Liver (tissue), 8 donors: ENCODE measurements at regions not wholly inside any gene's neighbourhood (a gene's known extent, or its start where the extent isn't known, plus 50 kb on each side); places are given as distances from the start of the nearest gene placed in this dataset.

ENCODE experiments used
- DNase-seq: peaks from one replicate; pipeline ENCODE4 v3.0.0-alpha.2; 2017; ENCODE audit warnings: low spot score
- H3K27ac ChIP-seq, 2 donors: one replicate each; pipeline ENCODE4 v1.7.0; 2013; ENCODE audit warnings: inconsistent platforms in 2 of 2, low read length in 2 of 2, control low read depth in 1 of 2, low read depth in 1 of 2, mild to moderate bottlenecking in 1 of 2
- H3K27me3 ChIP-seq, 4 donors: one replicate each; pipeline versions ENCODE4 v1.6.1 to v1.7.0; 2013; ENCODE audit warnings: low read length in 3 of 4, inconsistent platforms in 1 of 4, mild to moderate bottlenecking in 1 of 4, moderate library complexity in 1 of 4; ENCODE audit not compliant: control insufficient read depth in 4 of 4, insufficient read depth in 4 of 4
- H3K36me3 ChIP-seq, 4 donors: one replicate each; pipeline versions ENCODE4 v1.6.1 to v1.7.0; 2013; ENCODE audit warnings: low read length in 3 of 4, mild to moderate bottlenecking in 3 of 4, low read depth in 1 of 4, moderate library complexity in 1 of 4; ENCODE audit not compliant: control insufficient read depth in 4 of 4, insufficient read depth in 3 of 4
- H3K4me1 ChIP-seq, 4 donors: one replicate each; pipeline versions ENCODE4 v1.6.1 to v1.7.0; 2013; ENCODE audit warnings: low read length in 3 of 4, mild to moderate bottlenecking in 3 of 4, moderate library complexity in 1 of 4; ENCODE audit not compliant: control insufficient read depth in 4 of 4, insufficient read depth in 4 of 4
- H3K4me3 ChIP-seq, 3 donors: one replicate each; pipeline versions ENCODE4 v1.6.1 to v1.7.0; 2013; ENCODE audit warnings: low read length in 3 of 3, control low read depth in 1 of 3, low read depth in 1 of 3, mild to moderate bottlenecking in 1 of 3
- H3K9ac ChIP-seq, 2 donors: one replicate each; pipeline ENCODE4 v1.7.0; 2013; ENCODE audit warnings: low read length in 2 of 2, mild to moderate bottlenecking in 2 of 2, moderate library complexity in 2 of 2, control low read depth in 1 of 2, low read depth in 1 of 2
- H3K9me3 ChIP-seq, 4 donors: one replicate each; pipeline versions ENCODE4 v1.6.1 to v1.7.0; 2013; ENCODE audit warnings: low read length in 3 of 4; ENCODE audit not compliant: control insufficient read depth in 4 of 4
- FOXA1 ChIP-seq: IDR thresholded peaks from 2 replicates; pipeline ENCODE4 v1.6.1; 2016; ENCODE audit warnings: antibody characterized with exemption
- FOXA2 ChIP-seq: IDR thresholded peaks from 2 replicates; pipeline ENCODE4 v1.6.1; 2016; ENCODE audit warnings: antibody characterized with exemption
- GABPA ChIP-seq, 2 donors: IDR thresholded peaks in 1 of 2; conservative IDR thresholded peaks in 1 of 2; 2 replicates each; pipeline ENCODE4 v1.6.1; 2016; ENCODE audit warnings: antibody characterized with exemption in 2 of 2, mild to moderate bottlenecking in 1 of 2, moderate library complexity in 1 of 2
- HNF4A ChIP-seq, 2 donors: conservative IDR thresholded peaks; 2 replicates each; pipeline ENCODE4 v1.6.1; 2016; ENCODE audit warnings: antibody characterized with exemption in 2 of 2, mild to moderate bottlenecking in 2 of 2
- HNF4G ChIP-seq: IDR thresholded peaks from 2 replicates; pipeline ENCODE4 v1.6.1; 2016; ENCODE audit warnings: antibody characterized with exemption
- JUND ChIP-seq, 2 donors: IDR thresholded peaks; 2 replicates each; pipeline ENCODE4 v1.6.1; 2016; ENCODE audit warnings: antibody characterized with exemption in 2 of 2
- NR2F2 ChIP-seq: IDR thresholded peaks from 2 replicates; pipeline ENCODE4 v1.6.1; 2016; ENCODE audit warnings: antibody characterized with exemption
- RAD21 ChIP-seq, 2 donors: IDR thresholded peaks; 2 replicates each; pipeline ENCODE4 v1.6.1; 2016; ENCODE audit warnings: antibody characterized with exemption in 2 of 2, mild to moderate bottlenecking in 2 of 2
- REST ChIP-seq: IDR thresholded peaks from 2 replicates; pipeline ENCODE4 v1.6.1; 2016; ENCODE audit warnings: antibody characterized with exemption, mild to moderate bottlenecking
- RXRA ChIP-seq, 2 donors: IDR thresholded peaks; 2 replicates each; pipeline ENCODE4 v1.6.1; 2017 to 2018; ENCODE audit warnings: antibody characterized with exemption in 2 of 2, mild to moderate bottlenecking in 1 of 2
- SP1 ChIP-seq: IDR thresholded peaks from 2 replicates; pipeline ENCODE4 v1.6.1; 2018; ENCODE audit warnings: antibody characterized with exemption, mild to moderate bottlenecking
- TAF1 ChIP-seq: conservative IDR thresholded peaks from 2 replicates; pipeline ENCODE4 v1.6.1; 2016; ENCODE audit warnings: antibody characterized with exemption, mild to moderate bottlenecking
- YY1 ChIP-seq: IDR thresholded peaks from 2 replicates; pipeline ENCODE4 v1.6.1; 2016; ENCODE audit warnings: antibody characterized with exemption, mild to moderate bottlenecking
- WGBS: extraction: QIAGEN DNeasy Blood & Tissue Kit; methylation state at CpG from one replicate; pipeline ENCODE4 v1.1.7; 2013; 5-methylcytosine and 5-hydroxymethylcytosine counted together
- TF ChIP-seq, protein P1 (sequence below): IDR thresholded peaks from 2 replicates; pipeline ENCODE4 v1.6.1; 2016; ENCODE audit warnings: antibody characterized with exemption
- TF ChIP-seq, protein P2 (sequence below): fragments of 150-350 bp; IDR thresholded peaks from 2 replicates; pipeline ENCODE4 v1.5.1; 2017; ENCODE audit warnings: improper control_type of control experiment, low read depth, low read length; ENCODE audit not compliant: missing input control
- TF ChIP-seq, protein P3 (sequence below): IDR thresholded peaks from 2 replicates; pipeline ENCODE4 v1.6.1; 2016; ENCODE audit warnings: antibody characterized with exemption
- TF ChIP-seq, protein P4 (sequence below): IDR thresholded peaks from 2 replicates; pipeline ENCODE4 v1.6.1; 2016; ENCODE audit warnings: antibody characterized with exemption
- donor health status: healthy.
- donor health status: healthy.
- donor health status: healthy.
- donor health status: healthy.
- donor health status: healthy.

- TF ChIP-seq REST: no peak
- TF ChIP-seq FOXA2: no peak
- TF ChIP-seq, protein P1, sequence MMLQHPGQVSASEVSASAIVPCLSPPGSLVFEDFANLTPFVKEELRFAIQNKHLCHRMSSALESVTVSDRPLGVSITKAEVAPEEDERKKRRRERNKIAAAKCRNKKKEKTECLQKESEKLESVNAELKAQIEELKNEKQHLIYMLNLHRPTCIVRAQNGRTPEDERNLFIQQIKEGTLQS: no peak
- TF ChIP-seq FOXA1: no peak
These were observed 245.1 kb upstream of the APCDD1 start (continued) for GRCh38 chr18:10209302-10209701.

GRCh38 chr18:10210057-10210633, 244.3 kb upstream of the APCDD1 start:
- H3K36me3 ChIP-seq: no peaks in the 10 kb centered on the region
- DNase-seq: no peak
- H3K27me3 ChIP-seq: no peaks in the 10 kb centered on the region
- no peak for TF ChIP-seq YY1
- TF ChIP-seq JUND (IDR thresholded peaks at IDR 0.05): no peak
- no peak for TF ChIP-seq FOXA1
- TF ChIP-seq, protein P2, sequence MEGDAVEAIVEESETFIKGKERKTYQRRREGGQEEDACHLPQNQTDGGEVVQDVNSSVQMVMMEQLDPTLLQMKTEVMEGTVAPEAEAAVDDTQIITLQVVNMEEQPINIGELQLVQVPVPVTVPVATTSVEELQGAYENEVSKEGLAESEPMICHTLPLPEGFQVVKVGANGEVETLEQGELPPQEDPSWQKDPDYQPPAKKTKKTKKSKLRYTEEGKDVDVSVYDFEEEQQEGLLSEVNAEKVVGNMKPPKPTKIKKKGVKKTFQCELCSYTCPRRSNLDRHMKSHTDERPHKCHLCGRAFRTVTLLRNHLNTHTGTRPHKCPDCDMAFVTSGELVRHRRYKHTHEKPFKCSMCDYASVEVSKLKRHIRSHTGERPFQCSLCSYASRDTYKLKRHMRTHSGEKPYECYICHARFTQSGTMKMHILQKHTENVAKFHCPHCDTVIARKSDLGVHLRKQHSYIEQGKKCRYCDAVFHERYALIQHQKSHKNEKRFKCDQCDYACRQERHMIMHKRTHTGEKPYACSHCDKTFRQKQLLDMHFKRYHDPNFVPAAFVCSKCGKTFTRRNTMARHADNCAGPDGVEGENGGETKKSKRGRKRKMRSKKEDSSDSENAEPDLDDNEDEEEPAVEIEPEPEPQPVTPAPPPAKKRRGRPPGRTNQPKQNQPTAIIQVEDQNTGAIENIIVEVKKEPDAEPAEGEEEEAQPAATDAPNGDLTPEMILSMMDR: no peak
- TF ChIP-seq, protein P3, sequence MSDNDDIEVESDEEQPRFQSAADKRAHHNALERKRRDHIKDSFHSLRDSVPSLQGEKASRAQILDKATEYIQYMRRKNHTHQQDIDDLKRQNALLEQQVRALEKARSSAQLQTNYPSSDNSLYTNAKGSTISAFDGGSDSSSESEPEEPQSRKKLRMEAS: no peak
- no peak for TF ChIP-seq HNF4G
- TF ChIP-seq RAD21 (IDR thresholded peaks at IDR 0.05): no peak
- TF ChIP-seq RXRA (IDR thresholded peaks at IDR 0.05): no peak
- TF ChIP-seq TAF1: no peak
- TF ChIP-seq SP1: no peak
- TF ChIP-seq GABPA (IDR thresholded peaks at IDR 0.05 in 1 of 2, conservative IDR thresholded peaks at IDR 0.05 in 1 of 2): no peak
- no peak for TF ChIP-seq FOXA2
- no peak overlapping the region for H3K27ac ChIP-seq
- H3K9ac ChIP-seq: no peak overlapping the region
- 79% methylated on average over 6 of the region's 6 CpGs for WGBS
- H3K4me1 ChIP-seq: no peaks in the 10 kb centered on the region
- no peaks in the 10 kb centered on the region for H3K9me3 ChIP-seq
- H3K4me3 ChIP-seq: no peak overlapping the region

DNA sequence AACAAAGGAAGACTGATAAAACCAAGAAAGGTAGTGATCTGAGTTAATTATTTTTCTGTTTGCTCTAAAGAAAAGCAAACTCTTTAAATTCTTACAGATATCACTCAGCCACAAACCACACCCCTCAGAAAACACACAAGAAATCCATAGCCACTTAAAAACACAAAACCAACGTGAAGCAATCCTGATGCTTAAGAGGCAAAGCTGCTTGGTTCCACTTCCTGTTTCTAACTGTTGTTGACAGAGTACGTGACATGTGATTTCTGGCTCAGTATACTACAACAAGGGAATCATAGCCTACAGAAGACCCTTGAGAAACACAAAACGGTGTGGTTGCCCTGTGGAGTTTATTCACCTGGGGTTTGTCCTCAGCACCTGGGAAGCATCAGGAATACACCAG, 240.9 kb upstream of the APCDD1 start:
- TF ChIP-seq FOXA1: no peak
- no peak for TF ChIP-seq JUND (IDR thresholded peaks at IDR 0.05)
- no peak for TF ChIP-seq SP1
- TF ChIP-seq RXRA (IDR thresholded peaks at IDR 0.05): no peak
- TF ChIP-seq REST: no peak
- TF ChIP-seq, protein P4, sequence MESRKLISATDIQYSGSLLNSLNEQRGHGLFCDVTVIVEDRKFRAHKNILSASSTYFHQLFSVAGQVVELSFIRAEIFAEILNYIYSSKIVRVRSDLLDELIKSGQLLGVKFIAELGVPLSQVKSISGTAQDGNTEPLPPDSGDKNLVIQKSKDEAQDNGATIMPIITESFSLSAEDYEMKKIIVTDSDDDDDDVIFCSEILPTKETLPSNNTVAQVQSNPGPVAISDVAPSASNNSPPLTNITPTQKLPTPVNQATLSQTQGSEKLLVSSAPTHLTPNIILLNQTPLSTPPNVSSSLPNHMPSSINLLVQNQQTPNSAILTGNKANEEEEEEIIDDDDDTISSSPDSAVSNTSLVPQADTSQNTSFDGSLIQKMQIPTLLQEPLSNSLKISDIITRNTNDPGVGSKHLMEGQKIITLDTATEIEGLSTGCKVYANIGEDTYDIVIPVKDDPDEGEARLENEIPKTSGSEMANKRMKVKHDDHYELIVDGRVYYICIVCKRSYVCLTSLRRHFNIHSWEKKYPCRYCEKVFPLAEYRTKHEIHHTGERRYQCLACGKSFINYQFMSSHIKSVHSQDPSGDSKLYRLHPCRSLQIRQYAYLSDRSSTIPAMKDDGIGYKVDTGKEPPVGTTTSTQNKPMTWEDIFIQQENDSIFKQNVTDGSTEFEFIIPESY: no peak
- TF ChIP-seq YY1: no peak
- TF ChIP-seq FOXA2: no peak
- TF ChIP-seq NR2F2: no peak
- no peak for TF ChIP-seq HNF4A (conservative IDR thresholded peaks at IDR 0.05)
- TF ChIP-seq HNF4G: no peak
- no peak for TF ChIP-seq GABPA (IDR thresholded peaks at IDR 0.05 in 1 of 2, conservative IDR thresholded peaks at IDR 0.05 in 1 of 2)
- TF ChIP-seq, protein P3: no peak
- no peaks in the 10 kb centered on the region for H3K4me1 ChIP-seq
- H3K27me3 ChIP-seq: peaks cover 0 to 3% (median 0%) of the 10 kb centered on the region in 4 donors
- WGBS: 15% methylated on average over 3 of the region's 3 CpGs
- H3K9ac ChIP-seq: peak overlapping the region in 1 of 2 donors; percentile 31
- no peak overlapping the region for H3K4me3 ChIP-seq
- no peak overlapping the region for H3K27ac ChIP-seq
- DNase-seq: no peak
- peaks cover 0 to 3% (median 2%) of the 10 kb centered on the region in 4 donors for H3K9me3 ChIP-seq
- no peaks in the 10 kb centered on the region for H3K36me3 ChIP-seq
